ENCODE measurements at regions not wholly inside any gene's neighbourhood (a gene's known extent, or its start where the extent isn't known, plus 50 kb on each side); places are given as distances from the start of the nearest gene placed in this dataset.
"Not testable (repeated sequence)": the region's sequence is repeated elsewhere in the genome, so short reads cannot be mapped to it uniquely, and the experiment has no call there.

- DNase-seq: no peak
Measured at GRCh38 chr7:51591223-51591622, 274.6 kb upstream of the COBL start.

- no peak for DNase-seq
Measured at GRCh38 chr7:51590746-51591145, 274.1 kb upstream of the COBL start.

- no peak for DNase-seq
Measured at GRCh38 chr7:51589111-51589510, 272.5 kb upstream of the COBL start.

- DNase-seq: no peak
Measured at GRCh38 chr7:51587604-51588003, 271.0 kb upstream of the COBL start.

DNA sequence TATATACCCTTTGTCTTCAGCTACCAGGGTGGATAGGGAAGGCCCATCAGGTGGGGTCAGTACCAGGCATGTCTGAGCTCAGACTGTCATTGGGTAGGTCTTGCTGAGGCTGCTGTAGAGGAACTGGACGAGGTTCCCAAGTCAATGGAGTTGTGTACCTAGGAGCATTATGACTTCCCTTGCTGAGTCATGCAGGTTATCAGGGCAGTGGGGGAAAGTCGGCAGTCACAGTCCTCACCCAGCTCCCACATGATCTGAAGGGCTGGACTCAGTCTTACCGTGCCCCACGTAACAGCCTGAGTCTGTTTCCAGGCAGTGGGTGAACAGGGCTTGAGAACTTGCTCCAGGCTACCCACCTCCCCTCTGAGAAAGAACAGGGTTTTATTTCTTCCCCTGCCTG, 260.8 kb upstream of the COBL start:
- DNase-seq: no peak

- no peak for DNase-seq
Measured at GRCh38 chr7:51569581-51569980, 253.0 kb upstream of the COBL start.

DNA sequence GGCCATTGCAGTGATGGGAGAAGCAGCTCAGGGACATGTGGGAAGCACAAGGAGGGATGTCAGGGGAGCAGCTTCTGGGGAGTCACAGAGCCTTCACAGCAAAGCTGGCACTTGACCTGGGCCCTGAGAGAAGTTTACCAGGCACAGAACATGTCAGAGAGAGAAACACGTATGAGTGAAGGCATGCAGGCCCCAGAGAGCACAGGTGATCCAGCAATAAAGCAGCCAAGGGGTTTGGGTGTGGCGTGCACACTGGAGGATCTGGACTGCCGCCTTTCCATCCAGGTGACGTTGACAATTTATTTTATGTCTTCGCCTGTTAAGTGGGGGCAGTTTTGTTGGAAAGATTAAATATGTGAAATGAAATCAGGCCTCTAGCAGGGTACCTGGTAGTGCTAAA, 252.6 kb upstream of the COBL start:
- DNase-seq: no peak

DNA sequence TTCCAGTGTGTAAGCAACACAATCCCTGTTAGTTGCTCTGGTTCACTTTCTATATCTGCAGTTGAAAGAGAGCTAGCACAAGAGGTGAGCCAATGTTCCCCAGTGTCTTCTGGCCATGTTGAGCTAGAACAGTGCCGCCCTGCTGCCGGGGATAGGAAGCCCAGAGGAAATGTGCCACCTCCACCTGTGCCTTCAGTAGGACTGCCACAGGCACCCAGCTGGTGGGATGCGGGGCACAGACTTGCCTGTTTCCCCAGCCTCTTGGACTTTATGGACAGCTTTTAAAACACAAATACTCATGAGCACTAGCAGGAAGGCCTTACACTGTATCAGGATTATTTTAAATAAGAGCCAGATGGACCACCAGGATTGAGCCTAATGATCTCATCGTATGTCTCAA, 234.5 kb upstream of the COBL start:
- DNase-seq: no peak

- DNase-seq: no peak
Measured at GRCh38 chr7:51545131-51545530, 228.5 kb upstream of the COBL start.

DNA sequence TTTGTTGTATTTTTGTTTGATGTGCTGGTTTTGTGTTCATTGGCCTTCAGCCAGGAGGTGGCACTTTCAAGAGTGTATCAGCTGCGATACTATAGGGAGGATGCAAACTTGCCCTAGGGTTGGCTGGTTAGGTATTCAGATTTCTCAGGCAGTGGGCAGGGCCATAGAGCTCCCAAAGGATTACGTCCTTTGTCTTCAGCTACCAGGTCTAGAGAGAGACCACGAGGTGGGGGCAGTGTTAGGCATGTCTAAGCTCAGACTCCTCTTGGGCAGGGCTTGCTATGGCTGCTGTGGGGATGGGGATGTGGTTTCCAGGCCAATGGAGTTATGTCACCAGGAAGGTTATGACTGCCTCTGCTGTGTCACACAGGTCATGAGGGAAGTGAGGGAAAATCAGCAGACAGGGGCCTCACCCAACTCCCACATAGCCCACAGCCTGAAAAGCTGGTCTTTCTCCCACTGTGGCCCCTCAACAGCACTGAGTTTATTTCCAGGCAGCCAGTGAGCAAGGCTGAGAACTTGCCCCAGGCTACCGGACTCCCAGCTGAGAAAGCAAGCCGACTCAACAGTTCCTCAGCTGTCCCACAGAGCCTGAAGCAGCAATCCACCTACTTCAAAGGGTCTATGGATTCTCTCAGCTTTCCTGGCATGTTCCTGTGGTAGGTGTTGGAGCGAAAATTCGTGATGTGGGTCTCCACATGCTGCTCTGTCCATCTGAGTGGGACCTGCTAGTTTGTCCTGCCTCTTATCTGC, 227.4 kb upstream of the COBL start:
- no peak for DNase-seq

- not testable (repeated sequence) for DNase-seq
Measured at GRCh38 chr7:51540906-51541305, 224.3 kb upstream of the COBL start.

DNA sequence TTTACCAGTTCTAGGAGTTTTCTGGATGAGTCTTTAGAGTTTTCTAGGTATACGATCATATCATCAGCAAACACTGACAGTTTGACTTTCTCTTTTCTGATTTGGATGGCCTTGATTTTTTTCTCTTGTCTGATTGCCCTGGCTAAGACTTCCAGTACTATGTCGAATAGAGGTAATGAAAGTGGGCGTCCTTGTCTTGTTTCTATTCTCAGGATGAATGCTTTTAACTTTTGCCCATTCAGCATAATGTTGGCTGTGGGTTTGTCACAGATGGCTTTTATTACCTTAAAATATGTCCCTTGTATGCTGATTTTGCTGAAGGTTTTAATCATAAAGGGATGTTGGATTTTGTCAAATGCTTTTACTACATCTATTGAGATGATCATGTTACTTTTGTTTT, 223.2 kb upstream of the COBL start:
- DNase-seq: no peak

DNA sequence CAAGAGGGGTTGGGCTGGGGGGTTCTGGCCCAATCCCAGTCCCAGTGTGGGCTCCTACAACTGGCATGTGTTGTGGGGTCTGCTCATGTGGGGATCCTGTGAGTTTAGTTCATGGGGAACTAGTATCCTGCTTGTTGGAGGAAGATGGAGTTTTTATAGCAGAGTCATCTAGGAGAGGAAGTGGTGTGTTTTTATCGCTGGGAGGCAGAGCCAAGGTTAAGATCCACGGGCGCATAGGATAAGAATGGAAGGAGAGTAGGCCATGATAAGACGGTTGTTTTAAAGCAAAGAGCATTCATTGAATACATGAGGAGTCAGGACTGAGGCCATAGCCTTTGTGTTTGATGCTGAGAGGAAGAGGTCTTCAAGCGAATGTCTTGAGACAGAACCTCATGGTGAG, 211.6 kb upstream of the COBL start:
- DNase-seq: no peak

GRCh38 chr7:51521694-51522312, 205.2 kb upstream of the COBL start:
- no peak for DNase-seq

DNA sequence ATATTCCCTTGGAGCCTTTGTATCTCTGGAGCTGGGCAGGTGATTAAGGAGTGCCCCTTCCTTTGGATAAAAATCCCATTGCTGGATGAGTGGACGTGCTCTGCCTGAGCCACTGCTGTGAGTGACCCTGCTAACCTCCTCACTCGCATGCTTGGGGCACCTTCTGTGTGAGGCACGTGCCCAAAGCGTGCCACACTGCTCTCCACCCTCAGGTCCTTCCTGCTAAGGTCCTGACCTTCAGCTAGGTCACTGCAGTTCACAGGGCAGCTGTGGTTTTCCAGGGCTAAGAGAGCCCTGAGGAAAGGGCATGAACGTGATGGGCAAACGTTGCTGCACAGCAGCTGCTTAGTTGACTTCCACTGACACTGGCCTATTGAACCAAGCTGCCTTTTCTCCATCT, 204.4 kb upstream of the COBL start:
- DNase-seq: no peak

- no peak for DNase-seq
Measured at GRCh38 chr7:51518646-51519045, 202.0 kb upstream of the COBL start.

DNA sequence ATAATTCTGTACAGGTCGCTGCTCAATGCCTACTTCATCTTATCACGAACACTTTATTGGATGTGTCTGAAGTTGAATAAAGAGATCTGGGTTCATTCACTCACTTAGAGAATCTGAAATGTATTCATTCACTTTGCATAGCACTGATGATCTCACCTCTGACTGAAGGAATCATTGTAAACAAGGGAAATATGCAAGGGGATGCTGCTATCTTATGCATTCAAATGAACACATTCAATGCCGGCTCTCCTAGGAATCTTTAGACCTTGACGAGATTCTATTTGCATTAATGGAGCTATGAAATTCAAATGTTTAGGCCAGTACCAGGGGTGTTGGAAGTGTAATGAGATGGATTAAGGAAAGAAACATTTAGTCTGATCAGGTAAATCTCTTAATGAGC, 200.6 kb upstream of the COBL start:
- no peak for DNase-seq

GRCh38 chr7:51501620-51502019, 185.0 kb upstream of the COBL start:
- DNase-seq: no peak

- DNase-seq: no peak
Measured at GRCh38 chr7:51482976-51483375, 166.4 kb upstream of the COBL start.

GRCh38 chr7:51481421-51481820, 164.8 kb upstream of the COBL start:
- DNase-seq: no peak

GRCh38 chr7:51477819-51478218, 161.2 kb upstream of the COBL start:
- DNase-seq: no peak

- no peak for DNase-seq
Measured at GRCh38 chr7:51477323-51477722, 160.7 kb upstream of the COBL start.

DNA sequence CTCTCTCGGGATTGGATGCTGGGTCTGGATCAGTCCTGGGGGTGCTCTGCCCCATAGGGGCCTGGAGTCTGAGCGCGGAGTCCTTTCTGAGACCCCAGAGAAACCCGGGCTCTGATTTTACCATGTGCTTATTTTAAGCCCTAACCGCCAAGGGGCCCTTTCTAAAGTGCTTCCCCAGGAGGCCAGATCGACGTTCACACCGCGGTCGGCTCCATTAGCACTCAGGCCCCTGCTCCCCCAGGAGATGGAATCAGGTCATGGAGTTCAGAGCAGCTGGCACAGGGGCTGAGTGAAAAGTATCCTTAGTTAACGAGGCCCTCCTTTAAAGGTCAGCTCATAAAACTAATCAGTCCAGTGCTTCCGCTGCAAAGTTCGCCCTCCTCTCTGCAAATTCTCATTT, 159.4 kb upstream of the COBL start:
- DNase-seq: no peak

GRCh38 chr7:51472873-51473272, 156.3 kb upstream of the COBL start:
- no peak for DNase-seq

DNA sequence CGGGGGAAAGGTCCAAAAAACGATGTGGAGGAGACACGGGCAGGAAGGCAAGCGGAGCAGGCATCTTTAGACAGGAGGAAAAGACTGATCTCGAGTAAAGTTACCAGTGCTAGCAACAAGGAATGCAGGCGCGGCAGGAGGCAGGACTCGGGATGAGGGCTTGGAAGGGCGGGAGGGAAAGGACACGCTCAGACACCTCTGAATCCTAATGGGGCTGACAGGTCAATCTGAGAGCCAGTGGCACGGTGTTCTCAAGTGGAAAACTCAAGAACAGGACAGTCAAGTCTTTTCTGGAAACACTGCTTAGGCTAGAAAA, 155.3 kb upstream of the COBL start:
- DNase-seq: no peak

All from T-helper 2 cell (primary cell).